ENCODE measurements at regions not wholly inside any gene's neighbourhood (a gene's known extent, or its start where the extent isn't known, plus 50 kb on each side); places are given as distances from the start of the nearest gene placed in this dataset.
A peak's percentile ranks its signal among the peaks of the same experiment; 100 is the strongest.

- no peaks in the 10 kb centered on the region; the same call in 1 of the 2 replicates for H3K27me3 ChIP-seq (ENCODE audit: control insufficient read depth, insufficient read depth, low read length)
- peaks cover 1% of the 10 kb centered on the region; the same call in 1 of the 2 replicates for H3K4me1 ChIP-seq (ENCODE audit: control insufficient read depth, insufficient read depth, low read length)
- H3K4me3 ChIP-seq (ENCODE audit: low read length) = peak overlapping the region; percentile 9; the same call in 1 of the 2 replicates
- H3K27ac ChIP-seq (ENCODE audit: low read length) = no peak overlapping the region
- no peaks in the 10 kb centered on the region for H3K9me3 ChIP-seq (ENCODE audit: control insufficient read depth, insufficient read depth, low read length)
- WGBS (ENCODE audit: insufficient coverage, insufficient read length) = no CpG with 5 or more reads among the region's 38 CpGs
- H3K36me3 ChIP-seq (ENCODE audit: control insufficient read depth, insufficient read depth, low read length) = no peaks in the 10 kb centered on the region
- no peak for DNase-seq (ENCODE audit: low read depth, low spot score)
These were observed 57.4 kb downstream of the IGLL1 start for GRCh38 chr22:23522623-23523251.

DNA sequence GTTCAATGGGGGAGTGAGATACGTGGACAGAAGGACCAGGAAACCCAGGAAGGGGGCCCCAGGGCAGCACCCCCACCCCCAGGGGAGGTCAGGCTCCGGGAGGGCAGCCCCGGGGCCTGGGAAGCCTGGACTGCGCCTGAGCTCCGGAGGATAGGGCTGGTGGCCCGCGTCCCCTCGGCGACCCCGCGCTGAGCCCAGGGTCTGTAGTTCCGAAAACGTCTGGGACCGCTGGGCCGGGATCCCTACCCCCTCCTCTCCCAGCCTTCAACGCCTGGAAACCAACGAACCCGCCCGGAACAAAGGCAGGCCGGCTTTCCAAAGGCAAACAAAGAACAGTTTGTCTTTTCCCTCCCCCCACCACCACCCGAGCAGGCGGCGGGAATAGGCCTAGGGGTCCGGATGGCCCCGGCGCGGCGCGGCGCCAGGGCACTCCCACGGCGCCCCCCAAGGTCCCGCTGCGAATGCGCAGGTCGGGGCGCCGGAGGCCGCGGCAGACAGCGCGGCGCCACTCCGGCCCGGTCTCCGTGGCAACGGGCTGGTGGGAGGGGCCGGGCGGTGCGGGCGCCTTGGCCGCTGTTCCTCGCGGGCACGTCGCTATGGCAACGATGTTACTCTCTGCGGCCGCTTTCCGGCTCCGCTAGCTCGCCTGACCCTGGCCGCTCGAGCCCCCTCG lies 58.5 kb downstream of the IGLL1 start:
- WGBS (ENCODE audit: insufficient coverage, insufficient read length) = no CpG with 5 or more reads among the region's 65 CpGs
- H3K27ac ChIP-seq (ENCODE audit: low read length) = no peak overlapping the region
- H3K27me3 ChIP-seq (ENCODE audit: control insufficient read depth, insufficient read depth, low read length) = no peaks in the 10 kb centered on the region; the same call in 1 of the 2 replicates
- peak overlapping the region; percentile 11; the same call in 1 of the 2 replicates for H3K4me3 ChIP-seq (ENCODE audit: low read length)
- no peak for DNase-seq (ENCODE audit: low read depth, low spot score)
- no peaks in the 10 kb centered on the region for H3K9me3 ChIP-seq (ENCODE audit: control insufficient read depth, insufficient read depth, low read length)
- no peaks in the 10 kb centered on the region for H3K36me3 ChIP-seq (ENCODE audit: control insufficient read depth, insufficient read depth, low read length)
- peaks cover 1% of the 10 kb centered on the region; the same call in 1 of the 2 replicates for H3K4me1 ChIP-seq (ENCODE audit: control insufficient read depth, insufficient read depth, low read length)

DNA sequence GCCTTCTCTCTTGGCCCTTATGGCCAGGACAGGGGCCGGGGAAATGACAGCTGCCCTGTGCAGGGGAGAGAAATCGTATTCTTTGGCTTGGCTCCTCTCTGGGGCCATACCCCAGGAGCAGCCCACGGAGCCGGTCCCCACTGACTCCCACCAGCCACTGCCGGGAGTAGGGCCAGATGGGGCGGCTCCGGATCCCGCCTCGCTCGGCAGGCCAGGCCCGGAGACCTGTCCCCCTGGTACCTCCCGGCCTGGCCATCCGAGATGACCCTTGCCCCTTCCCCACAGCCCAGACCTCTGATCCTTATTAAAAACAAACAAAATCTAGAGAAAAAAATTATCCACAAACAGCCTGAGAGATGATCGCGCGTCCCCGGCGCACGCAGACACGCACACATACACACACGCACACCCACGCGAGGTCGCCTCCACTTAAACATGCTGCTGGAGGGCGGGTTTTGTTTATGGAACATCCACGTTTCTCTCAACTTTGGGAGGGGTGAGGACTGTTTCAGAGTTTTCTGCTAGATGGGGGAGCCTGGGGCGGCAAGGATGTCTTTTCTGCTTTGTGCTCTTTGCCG lies 59.1 kb downstream of the IGLL1 start:
- Histone ChIP-seq H3K4me3 (ENCODE audit: low read length) (no peak overlapping the region; the same call in 1 of the 2 replicates), H3K4me1 (ENCODE audit: control insufficient read depth, insufficient read depth, low read length) (0 out of 2 replicates have a peak, but pooled peaks cover 1% of the 10 kb centered on the region), H3K9me3 (ENCODE audit: control insufficient read depth, insufficient read depth, low read length) (no peaks in the 10 kb centered on the region), H3K36me3 (ENCODE audit: control insufficient read depth, insufficient read depth, low read length) (no peaks in the 10 kb centered on the region), H3K27ac (ENCODE audit: low read length) (no peak overlapping the region), H3K27me3 (ENCODE audit: control insufficient read depth, insufficient read depth, low read length) (no peaks in the 10 kb centered on the region; the same call in 1 of the 2 replicates)
- no peak for DNase-seq (ENCODE audit: low read depth, low spot score)
- WGBS (ENCODE audit: insufficient coverage, insufficient read length) = no CpG with 5 or more reads among the region's 28 CpGs

GRCh38 chr22:23519442-23520157 lies 60.5 kb downstream of the IGLL1 start:
- Histone ChIP-seq H3K4me3 (ENCODE audit: low read length) (no peak overlapping the region), H3K4me1 (ENCODE audit: control insufficient read depth, insufficient read depth, low read length) (0 out of 2 replicates have a peak, but pooled peaks cover 1% of the 10 kb centered on the region), H3K9me3 (ENCODE audit: control insufficient read depth, insufficient read depth, low read length) (no peaks in the 10 kb centered on the region), H3K27ac (ENCODE audit: low read length) (no peak overlapping the region), H3K36me3 (ENCODE audit: control insufficient read depth, insufficient read depth, low read length) (no peaks in the 10 kb centered on the region), H3K27me3 (ENCODE audit: control insufficient read depth, insufficient read depth, low read length) (no peaks in the 10 kb centered on the region; the same call in 1 of the 2 replicates)
- WGBS (ENCODE audit: insufficient coverage, insufficient read length) = no CpG with 5 or more reads among the region's 11 CpGs
- DNase-seq (ENCODE audit: low read depth, low spot score) = no peak

DNA sequence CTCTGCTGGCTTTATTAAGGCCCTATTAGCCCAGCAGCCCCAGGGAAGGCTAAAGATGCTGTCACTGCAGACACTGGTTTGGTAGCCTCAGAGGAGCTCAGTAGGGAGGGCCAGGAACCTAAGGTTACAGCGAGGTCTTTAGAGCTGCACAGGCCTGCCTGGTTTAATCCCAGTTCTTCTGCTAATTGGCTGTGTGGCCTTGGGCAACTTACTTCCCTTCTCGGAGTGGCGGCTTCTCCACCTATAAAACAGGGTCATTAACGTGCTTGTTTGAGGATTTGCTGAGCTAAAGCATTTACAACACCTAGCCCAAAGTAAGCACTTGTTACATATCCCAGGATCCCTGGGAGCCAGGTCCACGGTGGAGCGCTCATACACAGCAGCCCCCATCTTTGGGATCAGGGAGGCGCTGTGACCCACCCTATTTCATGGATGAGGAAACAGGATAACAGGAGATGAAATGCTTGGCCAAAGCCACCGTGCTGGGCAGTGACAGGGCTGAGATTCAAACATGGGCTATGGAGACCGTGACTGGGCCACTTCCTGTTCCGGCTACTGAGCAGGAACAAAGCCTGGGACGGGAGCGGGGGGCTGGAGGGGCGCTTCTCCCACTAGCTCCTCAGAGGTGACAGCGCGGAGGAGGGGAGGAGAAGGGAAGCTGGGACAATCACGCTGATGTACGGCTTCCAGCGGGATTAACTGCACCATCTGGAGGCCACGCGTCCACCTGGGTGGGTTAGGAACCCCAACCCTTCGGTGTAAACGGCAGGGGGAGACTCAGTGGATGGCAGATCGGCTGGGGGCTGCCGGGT lies 61.5 kb downstream of the IGLL1 start:
- Histone ChIP-seq H3K27ac (ENCODE audit: low read length) (no peak overlapping the region), H3K4me1 (ENCODE audit: control insufficient read depth, insufficient read depth, low read length) (0 out of 2 replicates have a peak, but pooled peaks cover 1% of the 10 kb centered on the region), H3K27me3 (ENCODE audit: control insufficient read depth, insufficient read depth, low read length) (no peaks in the 10 kb centered on the region; the same call in 1 of the 2 replicates), H3K9me3 (ENCODE audit: control insufficient read depth, insufficient read depth, low read length) (no peaks in the 10 kb centered on the region), H3K4me3 (ENCODE audit: low read length) (no peak overlapping the region), H3K36me3 (ENCODE audit: control insufficient read depth, insufficient read depth, low read length) (no peaks in the 10 kb centered on the region)
- WGBS (ENCODE audit: insufficient coverage, insufficient read length) = no CpG with 5 or more reads among the region's 24 CpGs
- DNase-seq (ENCODE audit: low read depth, low spot score) = no peak

DNA sequence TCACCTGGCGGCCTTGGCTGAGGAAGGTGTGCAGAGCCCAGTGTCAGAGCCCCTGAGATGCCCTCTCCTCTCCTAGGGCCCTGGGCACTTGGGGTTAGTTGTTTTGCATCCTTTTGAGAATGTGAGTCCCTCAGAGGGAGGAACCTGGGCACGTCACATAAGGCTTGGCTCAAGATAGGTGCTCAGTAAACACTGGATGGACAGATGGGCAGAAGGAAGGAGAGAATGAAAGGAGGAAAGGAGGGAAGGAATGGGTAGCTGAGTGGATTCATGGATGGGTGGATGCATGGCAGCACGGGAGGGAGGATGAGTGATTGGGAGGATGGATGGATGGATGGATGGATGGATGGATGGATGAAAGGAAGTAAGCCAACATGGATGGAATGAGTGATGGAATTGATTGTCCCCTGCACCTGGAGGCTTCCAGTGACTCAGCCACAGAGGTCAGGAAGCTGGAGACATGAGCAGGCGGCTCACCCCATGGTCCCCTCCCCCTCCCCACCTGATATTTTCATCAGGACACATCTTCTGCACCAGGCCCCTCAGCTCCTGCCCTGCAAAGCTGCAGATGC lies 62.2 kb downstream of the IGLL1 start:
- WGBS (ENCODE audit: insufficient coverage, insufficient read length) = no CpG with 5 or more reads among the region's 4 CpGs
- Histone ChIP-seq H3K4me1 (ENCODE audit: control insufficient read depth, insufficient read depth, low read length) (0 out of 2 replicates have a peak, but pooled peaks cover under 1% of the 10 kb centered on the region), H3K27me3 (ENCODE audit: control insufficient read depth, insufficient read depth, low read length) (no peaks in the 10 kb centered on the region; the same call in 1 of the 2 replicates), H3K9me3 (ENCODE audit: control insufficient read depth, insufficient read depth, low read length) (no peaks in the 10 kb centered on the region), H3K27ac (ENCODE audit: low read length) (no peak overlapping the region), H3K4me3 (ENCODE audit: low read length) (no peak overlapping the region), H3K36me3 (ENCODE audit: control insufficient read depth, insufficient read depth, low read length) (no peaks in the 10 kb centered on the region)
- DNase-seq (ENCODE audit: low read depth, low spot score) = no peak

DNA sequence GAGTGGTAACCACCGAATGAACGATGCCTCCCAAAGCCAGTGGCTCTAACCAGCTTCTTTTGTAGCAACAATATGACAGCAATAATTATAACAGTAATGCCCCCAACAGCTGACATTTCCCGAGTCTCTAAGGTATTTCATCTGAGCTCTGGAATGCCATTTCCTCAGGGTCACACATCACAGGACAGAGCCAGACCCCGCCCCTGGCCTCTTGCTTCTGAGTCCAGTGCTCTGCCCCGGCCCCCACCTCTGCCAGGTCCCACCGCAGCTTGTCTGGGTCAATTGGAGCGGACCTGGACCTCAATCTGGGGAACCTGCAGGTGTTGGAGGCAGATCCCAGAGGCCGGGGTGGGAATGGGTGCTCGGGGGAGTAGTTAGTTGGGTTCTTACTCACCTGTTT lies 63.8 kb downstream of the IGLL1 start:
- Histone ChIP-seq H3K9me3 (ENCODE audit: control insufficient read depth, insufficient read depth, low read length) (no peaks in the 10 kb centered on the region), H3K4me3 (ENCODE audit: low read length) (no peak overlapping the region), H3K4me1 (ENCODE audit: control insufficient read depth, insufficient read depth, low read length) (no peaks in the 10 kb centered on the region), H3K27me3 (ENCODE audit: control insufficient read depth, insufficient read depth, low read length) (no peaks in the 10 kb centered on the region), H3K27ac (ENCODE audit: low read length) (no peak overlapping the region), H3K36me3 (ENCODE audit: control insufficient read depth, insufficient read depth, low read length) (no peaks in the 10 kb centered on the region)
- WGBS (ENCODE audit: insufficient coverage, insufficient read length) = no CpG with 5 or more reads among the region's 9 CpGs
- no peak for DNase-seq (ENCODE audit: low read depth, low spot score)

DNA sequence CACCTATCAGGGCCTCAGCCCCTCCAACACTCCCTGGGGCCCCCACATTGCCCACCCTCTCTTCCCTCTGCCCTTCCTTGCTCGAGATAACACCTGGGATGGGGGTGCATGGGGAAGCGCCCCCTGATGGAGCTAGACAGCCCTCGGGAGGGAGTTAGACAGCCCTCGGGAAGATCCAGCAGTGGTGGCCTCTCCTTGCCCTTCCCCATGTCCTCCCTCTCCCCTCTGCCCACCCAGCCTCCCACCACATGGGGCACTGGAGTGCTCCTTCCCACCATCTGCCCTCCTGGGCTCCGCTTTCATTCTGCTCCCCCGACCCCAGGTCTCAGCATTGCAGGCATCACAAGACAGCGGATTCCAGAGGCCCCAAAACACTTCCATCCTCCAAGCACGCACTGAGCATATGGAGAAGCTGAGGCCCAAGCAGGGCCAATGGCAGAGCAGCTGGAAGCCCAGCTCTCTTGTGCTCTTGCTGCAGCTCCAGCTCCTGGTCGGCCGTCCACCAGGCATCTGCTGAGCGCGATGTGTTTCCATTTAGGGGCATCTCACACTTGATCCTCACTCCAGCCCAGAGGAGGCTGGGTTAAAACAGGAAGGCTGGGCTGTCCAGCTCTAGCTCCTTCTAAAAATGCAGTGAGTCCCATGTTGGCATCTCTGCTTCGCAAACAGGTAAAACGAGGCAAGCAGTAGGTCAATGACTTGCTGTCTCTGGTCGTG lies 65.6 kb downstream of the IGLL1 start:
- WGBS (ENCODE audit: insufficient coverage, insufficient read length) = no CpG with 5 or more reads among the region's 15 CpGs
- no peak for DNase-seq (ENCODE audit: low read depth, low spot score)
- H3K27me3 ChIP-seq (ENCODE audit: control insufficient read depth, insufficient read depth, low read length) = no peaks in the 10 kb centered on the region
- H3K4me3 ChIP-seq (ENCODE audit: low read length) = no peak overlapping the region
- H3K9me3 ChIP-seq (ENCODE audit: control insufficient read depth, insufficient read depth, low read length) = no peaks in the 10 kb centered on the region
- no peaks in the 10 kb centered on the region for H3K4me1 ChIP-seq (ENCODE audit: control insufficient read depth, insufficient read depth, low read length)
- H3K36me3 ChIP-seq (ENCODE audit: control insufficient read depth, insufficient read depth, low read length) = no peaks in the 10 kb centered on the region
- no peak overlapping the region for H3K27ac ChIP-seq (ENCODE audit: low read length)

GRCh38 chr22:23513705-23514104 lies 66.4 kb downstream of the IGLL1 start:
- no peaks in the 10 kb centered on the region for H3K4me1 ChIP-seq (ENCODE audit: control insufficient read depth, insufficient read depth, low read length)
- WGBS (ENCODE audit: insufficient coverage, insufficient read length) = no CpG with 5 or more reads among the region's 7 CpGs
- H3K36me3 ChIP-seq (ENCODE audit: control insufficient read depth, insufficient read depth, low read length) = no peaks in the 10 kb centered on the region
- H3K4me3 ChIP-seq (ENCODE audit: low read length) = no peak overlapping the region
- no peak for DNase-seq (ENCODE audit: low read depth, low spot score)
- H3K27ac ChIP-seq (ENCODE audit: low read length) = no peak overlapping the region
- H3K9me3 ChIP-seq (ENCODE audit: control insufficient read depth, insufficient read depth, low read length) = no peaks in the 10 kb centered on the region
- no peaks in the 10 kb centered on the region for H3K27me3 ChIP-seq (ENCODE audit: control insufficient read depth, insufficient read depth, low read length)

All from iPS DF 6.9 (cell line).